ENCODE measurements at regions not wholly inside any gene's neighbourhood (a gene's known extent, or its start where the extent isn't known, plus 50 kb on each side); places are given as distances from the start of the nearest gene placed in this dataset.

GRCh38 chr4:56286763-56287162 is 100.5 kb downstream of the AASDH start:
- no peak overlapping the region for H3K27ac Mint-ChIP-seq
- H3K36me3 Mint-ChIP-seq (ENCODE audit: low read depth), result no peaks in the 10 kb centered on the region
- ATAC-seq (no peak), DNase-seq (no peak)
- H3K27me3 Mint-ChIP-seq, result peaks cover 7% of the 10 kb centered on the region
- no peak overlapping the region for H3K4me3 Mint-ChIP-seq
- H3K4me1 Mint-ChIP-seq, result peaks cover 9% of the 10 kb centered on the region
- H3K9me3 ChIP-seq (ENCODE audit: control insufficient read depth, low read length, poor library complexity, severe bottlenecking), result no peaks in the 10 kb centered on the region

DNA sequence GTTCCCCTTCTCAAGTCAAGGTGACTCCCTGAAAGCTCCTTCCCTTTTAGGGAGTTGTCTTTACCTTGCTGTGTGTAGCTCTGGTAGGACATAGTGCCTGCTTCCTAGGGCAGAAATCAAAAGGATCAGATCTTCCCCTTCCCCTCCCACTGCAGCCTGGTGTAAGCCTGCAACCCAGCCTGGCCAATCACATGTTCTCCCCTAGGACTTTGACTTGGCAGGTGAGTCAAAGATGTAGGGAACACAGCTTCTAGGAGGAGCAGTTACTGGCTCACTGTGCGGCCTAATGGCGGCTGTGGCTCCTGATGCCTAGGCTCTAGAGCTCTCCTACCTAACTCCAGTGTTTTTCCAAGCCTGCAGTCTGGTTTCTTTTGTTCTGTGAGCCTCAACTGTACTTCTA is 103.9 kb downstream of the AASDH start:
- DNase-seq (no peak), ATAC-seq (no peak)
- H3K9me3 ChIP-seq (ENCODE audit: control insufficient read depth, low read length, poor library complexity, severe bottlenecking), result no peaks in the 10 kb centered on the region
- H3K36me3 Mint-ChIP-seq (ENCODE audit: low read depth), result no peaks in the 10 kb centered on the region
- no peaks in the 10 kb centered on the region for H3K27me3 Mint-ChIP-seq
- no peak overlapping the region for H3K27ac Mint-ChIP-seq
- H3K4me3 Mint-ChIP-seq, result no peak overlapping the region
- H3K4me1 Mint-ChIP-seq, result no peaks in the 10 kb centered on the region

- H3K27ac Mint-ChIP-seq, result no peak overlapping the region
- H3K9me3 ChIP-seq (ENCODE audit: control insufficient read depth, low read length, poor library complexity, severe bottlenecking), result no peaks in the 10 kb centered on the region
- no peaks in the 10 kb centered on the region for H3K36me3 Mint-ChIP-seq (ENCODE audit: low read depth)
- no peak for ATAC-seq
- H3K4me1 Mint-ChIP-seq, result no peaks in the 10 kb centered on the region
- H3K27me3 Mint-ChIP-seq, result no peaks in the 10 kb centered on the region
- H3K4me3 Mint-ChIP-seq, result no peak overlapping the region
- DNase-seq, result no peak
Observed at GRCh38 chr4:56282004-56282403, 105.3 kb downstream of the AASDH start.

DNA sequence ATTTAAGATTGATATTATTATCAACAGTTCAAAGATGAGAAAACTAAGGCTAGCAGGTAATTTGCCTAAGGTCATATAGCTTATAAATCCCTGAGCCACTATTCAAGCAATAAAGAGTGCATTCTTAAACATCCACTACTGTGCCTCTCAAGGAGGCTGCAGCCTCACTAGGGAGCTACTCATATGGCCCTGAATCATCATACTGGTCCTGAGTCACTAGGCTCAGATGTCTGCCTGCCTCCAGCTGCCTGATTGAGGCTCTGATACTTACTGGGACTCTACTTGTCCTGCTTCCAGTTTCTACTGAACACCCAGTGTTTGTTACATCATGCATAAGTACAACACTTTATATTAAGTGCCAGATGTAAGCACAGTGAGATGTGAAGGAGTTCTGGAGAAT is 110.7 kb downstream of the AASDH start:
- peaks cover 33% of the 10 kb centered on the region for H3K27me3 Mint-ChIP-seq
- no peak overlapping the region for H3K4me3 Mint-ChIP-seq
- no peak overlapping the region for H3K27ac Mint-ChIP-seq
- ATAC-seq, result no peak
- DNase-seq, result no peak
- H3K4me1 Mint-ChIP-seq, result peaks cover 6% of the 10 kb centered on the region
- H3K9me3 ChIP-seq (ENCODE audit: control insufficient read depth, low read length, poor library complexity, severe bottlenecking), result no peaks in the 10 kb centered on the region
- H3K36me3 Mint-ChIP-seq (ENCODE audit: low read depth), result no peaks in the 10 kb centered on the region

DNA sequence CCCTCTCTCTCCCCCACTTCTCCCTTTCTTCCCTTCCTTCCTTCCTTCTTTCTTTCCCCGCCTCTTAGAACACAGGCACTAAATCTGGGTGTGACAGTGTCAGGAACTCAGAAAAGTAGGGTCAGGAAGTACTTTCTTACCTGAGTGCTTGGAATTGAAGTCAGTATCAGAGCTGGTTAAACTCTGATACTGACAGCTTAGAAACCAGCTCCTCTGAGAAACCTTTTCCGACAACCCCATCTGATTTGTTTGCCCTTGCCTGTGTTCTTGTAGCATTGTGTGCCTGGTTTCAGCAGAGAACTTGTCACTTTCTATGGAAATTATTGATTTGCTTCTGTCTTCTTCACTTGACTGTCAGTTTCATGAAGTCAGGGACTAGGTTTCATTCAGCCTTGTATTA is 113.9 kb downstream of the AASDH start:
- Mint-ChIP-seq H3K4me1 (peaks cover 6% of the 10 kb centered on the region), H3K27ac (no peak overlapping the region), H3K27me3 (peaks cover 33% of the 10 kb centered on the region), H3K36me3 (ENCODE audit: low read depth) (no peaks in the 10 kb centered on the region), H3K4me3 (no peak overlapping the region)
- H3K9me3 ChIP-seq (ENCODE audit: control insufficient read depth, low read length, poor library complexity, severe bottlenecking), result no peaks in the 10 kb centered on the region
- DNase-seq, result no peak
- ATAC-seq, result no peak

- H3K9me3 ChIP-seq (ENCODE audit: control insufficient read depth, low read length, poor library complexity, severe bottlenecking), result no peaks in the 10 kb centered on the region
- Mint-ChIP-seq H3K4me3 (no peak overlapping the region), H3K36me3 (ENCODE audit: low read depth) (no peaks in the 10 kb centered on the region), H3K27me3 (peaks cover 33% of the 10 kb centered on the region), H3K27ac (no peak overlapping the region), H3K4me1 (peaks cover 6% of the 10 kb centered on the region)
- DNase-seq (no peak), ATAC-seq (no peak)
Observed at GRCh38 chr4:56272927-56273326, 114.4 kb downstream of the AASDH start.

GRCh38 chr4:56272003-56272402 is 115.3 kb downstream of the AASDH start:
- DNase-seq (no peak), ATAC-seq (no peak)
- Mint-ChIP-seq H3K4me3 (no peak overlapping the region), H3K27ac (no peak overlapping the region), H3K4me1 (peaks cover 6% of the 10 kb centered on the region), H3K27me3 (peaks cover 33% of the 10 kb centered on the region), H3K36me3 (ENCODE audit: low read depth) (no peaks in the 10 kb centered on the region)
- no peaks in the 10 kb centered on the region for H3K9me3 ChIP-seq (ENCODE audit: control insufficient read depth, low read length, poor library complexity, severe bottlenecking)

GRCh38 chr4:56271131-56271530 is 116.2 kb downstream of the AASDH start:
- H3K9me3 ChIP-seq (ENCODE audit: control insufficient read depth, low read length, poor library complexity, severe bottlenecking), result no peaks in the 10 kb centered on the region
- H3K4me1 Mint-ChIP-seq, result peaks cover 6% of the 10 kb centered on the region

DNA sequence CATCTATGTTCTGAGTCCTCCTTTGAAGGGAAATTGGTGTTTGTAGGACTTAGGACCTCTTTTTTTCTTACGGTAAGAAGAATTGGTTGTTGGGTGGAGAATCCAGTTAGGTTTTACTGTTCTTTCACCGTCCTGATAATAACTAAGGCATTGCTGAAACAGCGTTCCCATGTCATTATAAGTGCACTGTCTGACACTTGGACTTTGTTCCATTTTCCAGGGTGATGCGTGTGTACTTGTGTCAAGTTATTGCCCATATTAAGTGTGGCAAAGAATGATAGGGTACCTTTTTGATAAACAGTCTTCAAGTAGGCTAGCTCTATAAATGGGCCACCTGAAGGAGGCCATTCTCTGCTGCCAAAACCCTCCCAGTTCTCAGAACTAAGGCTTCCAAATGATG is 119.7 kb downstream of the AASDH start:
- Mint-ChIP-seq H3K27ac (no peak overlapping the region), H3K4me1 (no peaks in the 10 kb centered on the region), H3K4me3 (no peak overlapping the region), H3K27me3 (peaks cover 11% of the 10 kb centered on the region), H3K36me3 (ENCODE audit: low read depth) (no peaks in the 10 kb centered on the region)
- DNase-seq, result no peak
- ATAC-seq, result no peak
- no peaks in the 10 kb centered on the region for H3K9me3 ChIP-seq (ENCODE audit: control insufficient read depth, low read length, poor library complexity, severe bottlenecking)

More at GRCh38 chr4:56271131-56271530, 116.2 kb downstream of the AASDH start:
- H3K27ac Mint-ChIP-seq, result no peak overlapping the region
- H3K27me3 Mint-ChIP-seq, result peaks cover 33% of the 10 kb centered on the region
- no peaks in the 10 kb centered on the region for H3K36me3 Mint-ChIP-seq (ENCODE audit: low read depth)
- no peak for ATAC-seq
- H3K4me3 Mint-ChIP-seq, result no peak overlapping the region
- no peak for DNase-seq

DNA sequence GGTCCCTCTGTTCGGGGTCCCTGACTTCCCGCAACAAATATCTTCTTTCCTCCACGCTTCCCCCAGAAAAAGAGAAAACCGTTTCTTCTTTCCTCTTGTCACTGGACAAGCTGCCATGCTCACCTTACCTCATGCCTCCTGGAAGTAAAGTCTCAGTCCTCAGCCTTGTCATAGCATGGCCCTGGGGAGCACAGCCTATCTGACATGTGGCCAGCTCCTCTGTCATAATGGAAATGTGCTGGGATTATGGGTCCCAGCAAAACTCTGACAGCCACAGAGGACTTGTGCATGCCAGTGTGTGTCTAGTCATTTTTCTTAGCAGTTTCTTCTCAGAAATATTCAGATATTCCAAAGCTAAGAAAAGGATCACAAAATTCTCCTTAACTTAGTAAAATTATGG is 122.4 kb downstream of the AASDH start:
- H3K9me3 ChIP-seq (ENCODE audit: control insufficient read depth, low read length, poor library complexity, severe bottlenecking), result no peaks in the 10 kb centered on the region
- Mint-ChIP-seq H3K27me3 (peaks cover 5% of the 10 kb centered on the region), H3K4me3 (no peak overlapping the region), H3K27ac (no peak overlapping the region), H3K4me1 (peaks cover 3% of the 10 kb centered on the region), H3K36me3 (ENCODE audit: low read depth) (no peaks in the 10 kb centered on the region)
- DNase-seq (no peak), ATAC-seq (no peak)

DNA sequence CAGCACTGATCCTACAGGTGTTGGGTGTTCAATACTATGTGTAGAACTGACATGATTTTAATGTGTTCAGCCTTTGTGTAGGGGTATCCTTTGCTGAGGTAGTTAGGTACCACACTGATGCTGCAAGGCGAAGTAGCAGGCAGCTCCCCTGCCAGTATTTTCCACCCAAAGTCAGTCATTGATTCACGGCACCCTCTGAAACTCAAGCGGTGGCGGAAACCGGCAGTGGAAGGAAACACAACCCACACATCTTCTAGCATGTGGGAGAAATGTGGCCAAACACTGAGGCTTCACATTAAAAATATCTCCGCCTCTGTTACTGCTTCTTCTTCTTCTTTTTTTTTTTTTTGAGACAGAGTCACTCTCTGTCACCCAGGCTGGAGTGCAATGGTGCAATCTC is 126.3 kb downstream of the AASDH start:
- ATAC-seq, result no peak
- DNase-seq, result no peak
- Mint-ChIP-seq H3K27ac (no peak overlapping the region), H3K4me1 (peaks cover 3% of the 10 kb centered on the region), H3K36me3 (ENCODE audit: low read depth) (no peaks in the 10 kb centered on the region), H3K4me3 (no peak overlapping the region), H3K27me3 (peaks cover 13% of the 10 kb centered on the region)
- H3K9me3 ChIP-seq (ENCODE audit: control insufficient read depth, low read length, poor library complexity, severe bottlenecking), result no peaks in the 10 kb centered on the region

GRCh38 chr4:56260320-56260719 is 127.0 kb downstream of the AASDH start:
- Mint-ChIP-seq H3K27me3 (peaks cover 15% of the 10 kb centered on the region), H3K27ac (no peak overlapping the region), H3K4me1 (peaks cover 3% of the 10 kb centered on the region), H3K4me3 (no peak overlapping the region), H3K36me3 (ENCODE audit: low read depth) (no peaks in the 10 kb centered on the region)
- DNase-seq (no peak), ATAC-seq (no peak)
- no peaks in the 10 kb centered on the region for H3K9me3 ChIP-seq (ENCODE audit: control insufficient read depth, low read length, poor library complexity, severe bottlenecking)

- Mint-ChIP-seq H3K27ac (no peak overlapping the region), H3K4me3 (no peak overlapping the region), H3K27me3 (peaks cover 17% of the 10 kb centered on the region), H3K36me3 (ENCODE audit: low read depth) (no peaks in the 10 kb centered on the region), H3K4me1 (peaks cover 3% of the 10 kb centered on the region)
- DNase-seq, result no peak
- H3K9me3 ChIP-seq (ENCODE audit: control insufficient read depth, low read length, poor library complexity, severe bottlenecking), result no peaks in the 10 kb centered on the region
- no peak for ATAC-seq
Observed at GRCh38 chr4:56259655-56260054, 127.6 kb downstream of the AASDH start.

DNA sequence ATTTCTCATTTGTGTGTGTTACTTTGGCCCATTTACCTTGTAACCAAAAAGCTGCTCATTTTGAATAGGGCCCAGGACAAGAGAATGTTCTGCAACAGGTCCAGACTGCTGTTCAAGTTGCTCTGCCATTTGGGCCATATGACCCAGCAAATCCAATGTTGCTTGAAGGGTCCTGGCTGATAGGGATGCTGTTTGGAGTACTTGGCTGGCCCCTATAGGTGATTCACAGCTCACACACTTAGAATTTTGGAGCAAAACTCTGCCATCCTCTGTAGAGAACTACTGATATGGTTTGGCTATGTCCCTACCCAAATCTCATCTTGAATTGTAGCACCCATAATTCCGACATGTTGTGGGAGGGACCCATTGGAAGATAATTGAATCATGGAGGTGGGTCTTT is 131.5 kb downstream of the AASDH start:
- peaks cover 37% of the 10 kb centered on the region for H3K27me3 Mint-ChIP-seq
- DNase-seq, result no peak
- H3K4me1 Mint-ChIP-seq, result peaks cover under 1% of the 10 kb centered on the region
- no peak overlapping the region for H3K4me3 Mint-ChIP-seq
- no peak for ATAC-seq
- no peaks in the 10 kb centered on the region for H3K9me3 ChIP-seq (ENCODE audit: control insufficient read depth, low read length, poor library complexity, severe bottlenecking)
- no peaks in the 10 kb centered on the region for H3K36me3 Mint-ChIP-seq (ENCODE audit: low read depth)
- no peak overlapping the region for H3K27ac Mint-ChIP-seq

All from T-helper 17 cell (primary cell).